Fibroblast of skin of abdomen (primary cell): ENCODE measurements at regions not wholly inside any gene's neighbourhood (a gene's known extent, or its start where the extent isn't known, plus 50 kb on each side); places are given as distances from the start of the nearest gene placed in this dataset.

ENCODE experiments used
- DNase-seq: peaks from one replicate; pipeline ENCODE4 v3.0.0-alpha.2; 2013

- DNase-seq = no peak
Observed at GRCh38 chr13:85074543-85075313, 724.5 kb downstream of the SLITRK6 start.

GRCh38 chr13:85068231-85068630 lies 731.0 kb downstream of the SLITRK6 start:
- no peak for DNase-seq

GRCh38 chr13:85040215-85040614 lies 759.0 kb downstream of the SLITRK6 start:
- DNase-seq = no peak

GRCh38 chr13:85031771-85032170 lies 767.4 kb downstream of the SLITRK6 start:
- no peak for DNase-seq

GRCh38 chr13:85028035-85028434 lies 771.2 kb downstream of the SLITRK6 start:
- no peak for DNase-seq

GRCh38 chr13:85019121-85019520 lies 780.1 kb downstream of the SLITRK6 start:
- no peak for DNase-seq

GRCh38 chr13:85013006-85013405 lies 786.2 kb downstream of the SLITRK6 start:
- DNase-seq = no peak

GRCh38 chr13:85009447-85009846 lies 789.8 kb downstream of the SLITRK6 start:
- no peak for DNase-seq

- no peak for DNase-seq
Observed at GRCh38 chr13:84999252-84999651, 800.0 kb downstream of the SLITRK6 start.

- DNase-seq = no peak
Observed at GRCh38 chr13:84998681-84999080, 800.5 kb downstream of the SLITRK6 start.

GRCh38 chr13:84997858-84998257 lies 801.4 kb downstream of the SLITRK6 start:
- DNase-seq = no peak

- no peak for DNase-seq
Observed at GRCh38 chr13:84994582-84994981, 804.6 kb downstream of the SLITRK6 start.

- DNase-seq = no peak
Observed at GRCh38 chr13:84985860-84986259, 813.4 kb downstream of the SLITRK6 start.

GRCh38 chr13:84983321-84983720 lies 815.9 kb downstream of the SLITRK6 start:
- no peak for DNase-seq

- no peak for DNase-seq
Observed at GRCh38 chr13:84980571-84980970, 818.6 kb downstream of the SLITRK6 start.

GRCh38 chr13:84978851-84979250 lies 820.4 kb downstream of the SLITRK6 start:
- no peak for DNase-seq

- no peak for DNase-seq
Observed at GRCh38 chr13:84973661-84974060, 825.6 kb downstream of the SLITRK6 start.

GRCh38 chr13:84972907-84973306 lies 826.3 kb downstream of the SLITRK6 start:
- DNase-seq = no peak

GRCh38 chr13:84962849-84963248 lies 836.4 kb downstream of the SLITRK6 start:
- DNase-seq = no peak

- DNase-seq = no peak
Observed at GRCh38 chr13:84962141-84962750, 837.0 kb downstream of the SLITRK6 start.

GRCh38 chr13:84961023-84961422 lies 838.2 kb downstream of the SLITRK6 start:
- no peak for DNase-seq

- no peak for DNase-seq
Observed at GRCh38 chr13:84959818-84960217, 839.4 kb downstream of the SLITRK6 start.

GRCh38 chr13:84954636-84955035 lies 844.6 kb downstream of the SLITRK6 start:
- no peak for DNase-seq

GRCh38 chr13:84951128-84951527 lies 848.1 kb downstream of the SLITRK6 start:
- DNase-seq = no peak
